Hepatocyte (in vitro differentiated cells): ENCODE measurements at regions not wholly inside any gene's neighbourhood (a gene's known extent, or its start where the extent isn't known, plus 50 kb on each side); places are given as distances from the start of the nearest gene placed in this dataset.

Experiments used
- CTCF ChIP-seq: fragments of 200-600 bp; sonication (generic); IDR thresholded peaks from 2 replicates; pipeline ENCODE4 v1.5.1; 2016; ENCODE audit warnings: antibody characterized with exemption, mild to moderate bottlenecking; ENCODE audit not compliant: poor library complexity
- EZH2 ChIP-seq: fragments of 200-600 bp; sonication (generic); IDR thresholded peaks from 2 replicates; pipeline ENCODE4 v1.6.1; 2016; ENCODE audit warnings: antibody characterized with exemption, mild to moderate bottlenecking, borderline replicate concordance
- EZH2phosphoT487 ChIP-seq: fragments of 200-600 bp; sonication (generic); IDR thresholded peaks from one replicate; pipeline ENCODE4 v1.6.1; 2018; ENCODE audit warnings: antibody characterized with exemption, mild to moderate bottlenecking, low read depth, moderate library complexity; ENCODE audit not compliant: unreplicated experiment, severe bottlenecking

- TF ChIP-seq CTCF (no peak), EZH2 (no peak), EZH2phosphoT487 (no peak)
These were observed 208.6 kb upstream of the STEAP4 start for GRCh38 chr7:88515301-88515700.
